HEK293 (cell line): ENCODE measurements at regions not wholly inside any gene's neighbourhood (a gene's known extent, or its start where the extent isn't known, plus 50 kb on each side); places are given as distances from the start of the nearest gene placed in this dataset.

Experiments
- ATF2 ChIP-seq: fragments of 450-650 bp; formaldehyde crosslinking; IDR thresholded peaks from 2 replicates; pipeline ENCODE4 v1.5.1; 2016; ENCODE audit warnings: missing biosample characterization, missing genetic modification characterization, low read depth
- PBX3 ChIP-seq: sonication (generic); formaldehyde crosslinking; IDR thresholded peaks from 2 replicates; pipeline ENCODE4 v1.8.1; 2022; ENCODE audit warnings: mild to moderate bottlenecking, moderate library complexity, missing genetic modification reagents
- ZNF121 ChIP-seq: fragments of 450-650 bp; formaldehyde crosslinking; IDR thresholded peaks from 2 replicates; pipeline ENCODE4 v1.5.1; 2016; ENCODE audit warnings: missing biosample characterization, missing genetic modification characterization
- ZNF423 ChIP-seq: fragments of 450-650 bp; formaldehyde crosslinking; IDR thresholded peaks from 2 replicates; pipeline ENCODE4 v1.5.1; 2016; ENCODE audit warnings: missing biosample characterization, missing genetic modification characterization
- ZNF660 ChIP-seq: fragments of 450-650 bp; IDR thresholded peaks from 2 replicates; pipeline ENCODE4 v1.5.1; 2018; ENCODE audit warnings: missing biosample characterization, mild to moderate bottlenecking, missing genetic modification characterization
- TF ChIP-seq, protein P1 (sequence below): fragments of 450-650 bp; formaldehyde crosslinking; IDR thresholded peaks from 2 replicates; pipeline ENCODE4 v1.5.1; 2016; ENCODE audit warnings: missing biosample characterization, missing genetic modification characterization
- TF ChIP-seq, protein P2 (sequence below): fragments of 450-650 bp; formaldehyde crosslinking; IDR thresholded peaks from 2 replicates; pipeline ENCODE4 v1.5.1; 2016; ENCODE audit warnings: missing biosample characterization, missing genetic modification characterization

DNA sequence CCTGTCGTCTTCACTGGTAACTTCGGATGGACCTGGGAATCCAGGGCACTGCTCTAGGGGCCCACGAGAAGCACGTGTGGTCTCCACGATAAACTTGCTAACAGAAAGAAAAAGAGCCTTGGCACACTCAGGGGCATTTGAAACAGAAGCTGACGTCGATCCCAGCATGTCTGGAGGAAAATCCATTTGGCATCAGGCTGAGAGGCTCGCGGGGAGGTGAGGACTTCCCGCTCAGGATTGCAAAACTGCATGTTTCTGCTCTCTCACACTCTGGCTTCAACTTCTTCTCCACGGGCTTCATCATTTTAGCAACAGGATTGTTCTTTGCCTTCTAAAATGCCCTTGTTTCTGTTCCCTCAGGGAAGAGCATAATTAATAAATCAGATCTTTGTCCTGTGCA is 181.7 kb upstream of the COPS8 start:
- TF ChIP-seq, protein P1, sequence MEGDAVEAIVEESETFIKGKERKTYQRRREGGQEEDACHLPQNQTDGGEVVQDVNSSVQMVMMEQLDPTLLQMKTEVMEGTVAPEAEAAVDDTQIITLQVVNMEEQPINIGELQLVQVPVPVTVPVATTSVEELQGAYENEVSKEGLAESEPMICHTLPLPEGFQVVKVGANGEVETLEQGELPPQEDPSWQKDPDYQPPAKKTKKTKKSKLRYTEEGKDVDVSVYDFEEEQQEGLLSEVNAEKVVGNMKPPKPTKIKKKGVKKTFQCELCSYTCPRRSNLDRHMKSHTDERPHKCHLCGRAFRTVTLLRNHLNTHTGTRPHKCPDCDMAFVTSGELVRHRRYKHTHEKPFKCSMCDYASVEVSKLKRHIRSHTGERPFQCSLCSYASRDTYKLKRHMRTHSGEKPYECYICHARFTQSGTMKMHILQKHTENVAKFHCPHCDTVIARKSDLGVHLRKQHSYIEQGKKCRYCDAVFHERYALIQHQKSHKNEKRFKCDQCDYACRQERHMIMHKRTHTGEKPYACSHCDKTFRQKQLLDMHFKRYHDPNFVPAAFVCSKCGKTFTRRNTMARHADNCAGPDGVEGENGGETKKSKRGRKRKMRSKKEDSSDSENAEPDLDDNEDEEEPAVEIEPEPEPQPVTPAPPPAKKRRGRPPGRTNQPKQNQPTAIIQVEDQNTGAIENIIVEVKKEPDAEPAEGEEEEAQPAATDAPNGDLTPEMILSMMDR (tag by site-specific recombination): no peak
- TF ChIP-seq ATF2 (tag by site-specific recombination) (no peak), ZNF423 (tag by site-specific recombination) (no peak), ZNF121 (tag by site-specific recombination) (no peak), PBX3 (CRISPR knock-in tag) (no peak), ZNF660 (tag by site-specific recombination) (no peak)
- TF ChIP-seq, protein P2, sequence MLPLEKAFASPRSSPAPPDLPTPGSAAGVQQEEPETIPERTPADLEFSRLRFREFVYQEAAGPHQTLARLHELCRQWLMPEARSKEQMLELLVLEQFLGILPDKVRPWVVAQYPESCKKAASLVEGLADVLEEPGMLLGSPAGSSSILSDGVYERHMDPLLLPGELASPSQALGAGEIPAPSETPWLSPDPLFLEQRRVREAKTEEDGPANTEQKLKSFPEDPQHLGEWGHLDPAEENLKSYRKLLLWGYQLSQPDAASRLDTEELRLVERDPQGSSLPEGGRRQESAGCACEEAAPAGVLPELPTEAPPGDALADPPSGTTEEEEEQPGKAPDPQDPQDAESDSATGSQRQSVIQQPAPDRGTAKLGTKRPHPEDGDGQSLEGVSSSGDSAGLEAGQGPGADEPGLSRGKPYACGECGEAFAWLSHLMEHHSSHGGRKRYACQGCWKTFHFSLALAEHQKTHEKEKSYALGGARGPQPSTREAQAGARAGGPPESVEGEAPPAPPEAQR (tag by site-specific recombination): no peak
